RCC 7860 (cell line): ENCODE measurements at regions not wholly inside any gene's neighbourhood (a gene's known extent, or its start where the extent isn't known, plus 50 kb on each side); places are given as distances from the start of the nearest gene placed in this dataset.
"Not testable (repeated sequence)": the region's sequence is repeated elsewhere in the genome, so short reads cannot be mapped to it uniquely, and the experiment has no call there.

Experiments used
- DNase-seq: peaks from one replicate; pipeline ENCODE4 v3.0.0-alpha.2; 2015; ENCODE audit warnings: low spot score
- FAIRE-seq: peaks from 2 replicates; lab custom pipeline; 2012; peaks lifted over from hg19 to GRCh38; lab: Jason Lieb, UNC

GRCh38 chr1:148432318-148432717 is 50.8 kb downstream of the PPIAL4G start:
- not testable (repeated sequence) for DNase-seq, FAIRE-seq

DNA sequence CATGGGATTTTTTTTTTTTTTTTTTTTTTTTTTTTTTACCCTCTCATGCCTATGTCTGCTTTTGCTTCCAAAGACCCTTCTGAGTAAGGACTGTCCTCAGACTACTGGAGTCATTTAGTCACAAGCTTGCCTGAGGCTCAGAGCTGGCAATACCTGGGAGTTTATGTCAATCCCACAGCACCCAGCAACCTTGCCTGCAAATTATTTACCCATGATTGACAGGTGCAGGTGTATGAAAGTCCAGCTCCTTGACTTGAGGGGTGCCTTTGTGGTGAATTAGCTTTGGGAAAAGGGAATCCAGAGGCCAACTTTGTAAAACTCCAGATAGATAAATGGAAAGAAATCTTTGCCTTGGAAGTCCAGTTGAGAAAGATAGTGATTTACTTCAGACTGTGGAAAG is 53.2 kb downstream of the PPIAL4G start:
- not testable (repeated sequence) for DNase-seq, FAIRE-seq

- DNase-seq, FAIRE-seq: not testable (repeated sequence)
These were observed 56.0 kb downstream of the PPIAL4G start for GRCh38 chr1:148426940-148427611.

DNA sequence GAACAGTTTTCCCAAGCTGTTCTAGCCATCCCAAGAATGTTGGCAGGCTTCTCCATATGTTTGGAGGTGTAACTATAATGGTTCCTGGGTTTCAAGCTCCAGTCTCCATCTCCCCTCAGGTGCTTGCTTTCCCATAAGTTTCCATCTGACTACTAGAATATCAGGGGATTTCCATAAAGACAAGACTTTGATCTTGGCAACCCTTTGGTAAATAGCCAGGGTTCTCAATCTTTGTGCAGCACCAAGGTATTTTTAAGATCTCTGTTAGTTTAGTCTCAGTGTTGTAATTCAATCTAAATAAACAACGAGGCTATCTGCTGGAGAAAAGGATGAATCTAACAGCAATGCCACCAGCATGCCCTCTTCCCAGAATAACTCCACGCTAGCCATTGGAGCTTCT is 56.7 kb downstream of the PPIAL4G start:
- not testable (repeated sequence) for DNase-seq, FAIRE-seq

DNA sequence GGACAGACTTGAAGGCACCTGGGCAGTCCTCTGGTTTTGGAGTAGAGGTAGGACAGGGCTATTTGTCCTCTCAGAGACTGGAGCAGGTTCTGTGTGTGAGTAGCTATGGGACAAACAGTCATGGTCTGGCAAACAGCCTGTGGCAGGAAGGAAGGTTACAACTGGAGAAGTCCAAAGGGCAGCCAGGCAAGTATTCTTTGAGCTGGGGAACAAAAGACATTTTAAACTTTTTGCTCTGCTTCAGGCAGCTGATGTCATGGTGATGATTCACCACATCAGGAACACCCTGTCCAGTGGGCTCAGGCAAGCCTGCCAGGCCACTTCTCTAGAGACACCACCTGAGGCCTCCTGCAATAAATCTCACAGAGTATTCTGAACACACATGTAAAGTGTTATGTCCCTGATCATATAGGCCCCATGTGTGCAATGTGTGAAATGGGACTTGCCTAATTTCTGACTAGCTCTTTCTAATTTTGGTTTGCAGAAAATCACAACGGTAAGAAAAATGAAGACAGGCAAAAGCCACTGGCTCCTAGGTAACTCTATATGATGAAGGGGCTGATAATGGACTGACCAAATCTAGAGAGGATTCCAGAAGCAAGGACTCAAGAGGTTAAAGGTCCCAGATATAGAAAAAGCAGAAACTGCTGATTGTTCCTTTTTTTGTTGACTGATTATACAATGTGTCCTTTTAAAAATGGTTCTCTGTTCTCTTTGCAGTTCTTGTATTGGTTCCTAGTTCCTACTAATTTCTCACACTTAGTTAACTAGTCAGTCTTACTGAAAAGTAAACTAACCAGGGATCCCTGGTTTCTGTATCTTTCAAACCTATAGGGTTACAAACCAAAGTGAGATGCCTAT is 58.7 kb downstream of the PPIAL4G start:
- peak; percentile 71 for FAIRE-seq

GRCh38 chr1:148422921-148423320 is 60.2 kb downstream of the PPIAL4G start:
- not testable (repeated sequence) for FAIRE-seq, DNase-seq

More for the DNA sequence above, 58.7 kb downstream of the PPIAL4G start:
- DNase-seq = peak; percentile 83

DNA sequence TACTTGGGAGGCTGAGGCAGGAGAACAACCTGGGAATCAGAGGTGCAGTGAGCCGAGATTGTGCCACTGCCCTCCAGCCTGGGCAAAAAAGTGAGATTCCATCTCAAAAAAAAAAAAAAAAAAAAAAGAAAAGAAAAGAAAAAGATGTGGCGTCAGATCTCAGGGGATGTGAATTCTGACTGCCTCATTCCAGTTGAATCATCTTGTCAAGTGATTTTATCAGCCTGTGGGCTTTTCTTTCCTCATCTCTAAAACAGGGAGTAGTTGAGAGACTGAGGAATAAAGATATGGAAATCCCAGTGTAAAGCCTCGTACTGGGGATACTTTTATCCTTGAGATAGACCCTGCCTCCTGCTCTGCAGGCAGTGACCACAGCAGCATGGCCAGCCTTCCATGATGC is 65.9 kb downstream of the PPIAL4G start:
- not testable (repeated sequence) for FAIRE-seq, DNase-seq

- FAIRE-seq, DNase-seq: not testable (repeated sequence)
These were observed 69.7 kb downstream of the PPIAL4G start for GRCh38 chr1:148413385-148413784.

- not testable (repeated sequence) for FAIRE-seq, DNase-seq
These were observed 78.1 kb downstream of the PPIAL4G start for GRCh38 chr1:148404786-148405568.

DNA sequence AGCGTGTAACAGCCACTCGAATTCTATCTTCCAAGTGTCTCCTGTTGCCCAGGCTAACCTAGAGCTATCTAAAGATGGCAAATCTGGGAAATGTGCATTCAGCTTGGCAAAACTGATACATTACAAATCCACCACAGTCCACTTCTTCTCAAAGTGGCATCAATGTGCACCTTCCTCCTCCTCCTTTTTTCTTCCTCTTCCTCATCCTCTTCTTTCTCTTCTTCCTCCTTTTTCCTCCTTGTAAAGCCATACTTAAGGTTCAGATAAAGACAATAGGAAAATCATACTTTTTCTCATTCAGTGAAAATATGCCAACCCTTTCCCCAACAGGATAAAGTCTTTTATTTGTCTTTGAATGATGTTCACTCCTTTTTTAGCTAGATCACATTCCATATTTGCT is 79.2 kb downstream of the PPIAL4G start:
- not testable (repeated sequence) for FAIRE-seq, DNase-seq

GRCh38 chr1:148403085-148403456 is 80.0 kb downstream of the PPIAL4G start:
- FAIRE-seq, DNase-seq: not testable (repeated sequence)

DNA sequence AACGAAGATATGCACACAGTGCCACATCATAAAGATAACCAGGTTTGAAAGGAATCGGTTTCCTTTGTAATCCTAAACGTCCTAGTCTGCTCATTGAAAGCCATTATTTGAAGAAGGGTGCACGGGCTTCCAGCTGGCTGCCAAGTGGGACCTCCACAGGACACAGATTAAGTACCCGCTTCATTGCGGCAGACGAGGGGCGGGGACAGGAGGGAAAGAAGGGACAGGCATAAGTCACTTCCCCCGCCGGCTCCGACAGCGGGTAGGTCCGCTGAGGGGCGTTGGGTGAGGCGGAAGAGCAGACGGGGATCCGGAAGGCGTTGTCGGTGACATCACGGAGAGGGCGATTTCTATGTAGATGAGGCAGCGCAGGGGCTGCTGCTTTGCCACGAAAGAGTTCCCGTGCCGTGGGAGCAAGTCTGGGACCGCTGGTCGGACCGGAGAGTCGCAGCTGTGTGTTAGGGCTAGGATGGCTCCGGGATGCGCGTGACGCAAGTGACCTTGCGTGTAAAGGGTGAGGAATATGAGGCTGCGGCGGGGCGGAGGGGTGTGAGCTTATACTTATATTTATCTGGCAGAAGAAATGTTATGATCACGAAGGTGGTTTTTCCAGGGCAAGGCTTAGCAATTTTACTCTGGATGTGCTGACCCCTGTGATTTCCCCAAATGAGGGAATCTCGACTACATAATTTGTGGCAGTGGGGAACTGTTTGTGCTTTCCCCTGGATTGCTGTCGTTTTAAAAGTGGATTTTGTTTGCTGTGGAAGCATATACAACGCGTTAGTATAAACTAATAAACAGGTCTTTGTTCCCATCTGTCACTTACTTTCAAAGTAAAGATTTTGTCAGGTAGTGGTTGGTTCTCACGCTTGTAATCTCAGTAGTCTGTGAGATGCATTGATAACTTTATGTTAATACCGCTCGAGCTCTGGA is 80.7 kb downstream of the PPIAL4G start:
- not testable (repeated sequence) for FAIRE-seq, DNase-seq

GRCh38 chr1:148397516-148397915 is 85.6 kb downstream of the PPIAL4G start:
- not testable (repeated sequence) for DNase-seq, FAIRE-seq

DNA sequence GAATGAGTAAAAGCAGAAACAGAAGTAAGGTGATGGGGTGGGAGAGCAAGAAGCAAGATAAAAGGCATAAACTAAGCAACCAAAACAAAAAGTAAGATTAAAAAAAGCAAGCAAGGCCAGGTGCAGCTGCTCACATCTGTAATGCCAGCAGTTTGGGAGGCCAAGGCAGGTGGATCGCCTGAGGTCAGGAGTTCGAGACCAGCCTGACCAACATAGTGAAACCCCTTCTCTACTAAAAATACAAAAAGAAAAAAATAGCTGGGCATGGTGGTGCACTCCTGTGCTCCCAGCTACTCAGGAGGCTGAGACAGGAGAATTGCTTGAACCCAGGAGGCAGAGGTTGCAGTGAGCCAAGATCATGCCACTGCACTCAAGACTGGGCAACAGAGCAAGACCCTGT is 90.6 kb downstream of the PPIAL4G start:
- not testable (repeated sequence) for FAIRE-seq, DNase-seq

DNA sequence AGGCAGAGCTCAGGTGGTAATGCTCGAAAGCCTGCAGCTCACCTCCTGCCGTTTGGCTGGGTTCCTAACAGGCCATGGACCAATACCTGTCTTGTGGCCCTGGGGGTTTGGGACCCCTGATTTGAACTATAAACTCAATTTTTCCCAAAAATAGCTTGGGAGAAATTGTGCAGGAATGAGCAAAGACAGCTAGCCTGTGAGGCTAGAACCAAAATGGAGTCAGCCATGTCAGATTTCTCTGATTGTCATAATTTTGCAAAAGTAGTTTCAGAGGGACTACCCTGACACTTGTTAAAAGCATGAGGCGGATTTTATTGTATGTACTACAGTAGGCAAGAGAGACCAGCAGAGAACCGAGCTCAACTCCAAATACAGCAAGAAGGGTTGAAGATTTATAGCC is 91.8 kb downstream of the PPIAL4G start:
- not testable (repeated sequence) for DNase-seq, FAIRE-seq

DNA sequence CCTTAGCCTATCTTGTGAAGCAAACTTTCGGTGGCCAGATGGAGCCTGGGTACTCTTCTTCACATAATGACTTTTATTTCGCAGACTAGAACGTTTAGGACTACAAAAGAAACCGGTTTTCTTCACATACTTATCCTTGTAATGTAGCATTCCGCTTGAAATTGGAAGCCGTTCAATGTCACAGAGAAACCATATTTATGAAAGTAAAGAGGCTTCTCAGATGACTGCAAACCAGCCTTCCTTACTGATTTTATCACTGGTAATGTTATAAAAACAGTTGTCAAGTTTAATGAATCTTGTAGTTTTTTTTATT is 94.1 kb downstream of the PPIAL4G start:
- FAIRE-seq (no peak), DNase-seq (no peak)

GRCh38 chr1:148388260-148389026 is 94.7 kb downstream of the PPIAL4G start:
- DNase-seq (no peak), FAIRE-seq (no peak)

DNA sequence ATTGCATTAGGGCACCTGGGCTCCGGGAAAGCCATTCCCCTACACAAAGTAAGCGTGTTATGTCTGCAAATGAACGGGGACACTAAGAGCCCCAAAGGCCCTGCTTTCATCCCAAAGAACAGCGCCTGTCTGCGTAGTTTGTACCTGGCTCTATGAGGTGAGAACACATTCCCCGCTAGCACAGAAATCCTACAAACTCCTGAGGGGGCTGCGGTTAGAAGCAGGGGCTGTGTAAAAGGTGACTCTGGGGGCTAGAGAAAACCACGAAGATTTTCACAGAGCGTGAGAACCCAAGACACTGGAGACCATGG is 95.2 kb downstream of the PPIAL4G start:
- not testable (repeated sequence) for FAIRE-seq, DNase-seq
